ENCODE measurements at regions not wholly inside any gene's neighbourhood (a gene's known extent, or its start where the extent isn't known, plus 50 kb on each side); places are given as distances from the start of the nearest gene placed in this dataset.

DNA sequence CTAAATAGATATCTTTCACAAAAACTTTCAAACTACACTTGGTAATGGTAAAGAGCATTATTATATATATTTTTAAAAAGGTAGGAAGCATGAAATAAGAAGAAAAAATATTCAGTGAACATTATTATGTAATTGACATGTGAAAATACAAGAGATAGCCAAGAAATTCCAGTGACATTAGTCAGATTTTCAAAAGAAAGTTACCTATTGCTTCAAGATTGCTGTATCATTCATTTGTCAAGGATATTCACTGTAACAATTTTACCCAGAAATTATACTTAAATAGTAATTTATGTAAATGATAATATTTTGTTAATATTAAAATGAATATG, 350.2 kb downstream of the KIF2B start:
- FAIRE-seq (no peak), DNase-seq (ENCODE audit: low spot score) (no peak), ATAC-seq (no peak)
- Histone ChIP-seq H3K79me2 (ENCODE audit: insufficient read depth, low read length) (no peaks in the 10 kb centered on the region), H3K4me2 (ENCODE audit: low read depth, low read length) (no peak overlapping the region), H3K27ac (ENCODE audit: extremely low read length, insufficient read depth, low read length) (no peak overlapping the region), H3K27me3 (ENCODE audit: control insufficient read depth in 1 of 2, insufficient read depth in 2 of 2, low read length in 2 of 2) (no peaks in the 10 kb centered on the region), H3K36me3 (replicated peaks in 1 of 2; ENCODE audit: control insufficient read depth in 1 of 2, insufficient read depth in 2 of 2, low read length in 2 of 2) (no peaks in the 10 kb centered on the region), H3K9me3 (ENCODE audit: low read length) (peaks cover 3% of the 10 kb centered on the region; the same call in 1 of the 2 replicates), H3K4me3 (replicated peaks in 1 of 3; ENCODE audit: insufficient read depth in 1 of 3, low read depth in 2 of 3, low read length in 3 of 3) (no peak overlapping the region), H2AFZ (ENCODE audit: low read length) (no peak overlapping the region), H3K4me1 (ENCODE audit: insufficient read depth, low read length) (0 out of 2 replicates have a peak, but pooled peaks cover 9% of the 10 kb centered on the region), H3K9ac (ENCODE audit: insufficient read depth, low read depth, low read length) (no peak overlapping the region), H4K20me1 (ENCODE audit: insufficient read depth, low read length) (no peaks in the 10 kb centered on the region)
- ChIA-PET CTCF (ENCODE audit: low intra/inter-chr PET ratio, low total read pairs) (interaction anchor here (1.2 to 2.4 kb wide), 2 partner anchors 1141 to 1789 kb away, joined by 5 to 14 read pairs; no protein-coding TSS in a partner anchor), POLR2A (no interaction called here)
- TF ChIP-seq ZBTB8A (CRISPR knock-in tag; IDR thresholded peaks at IDR 0.05; ENCODE audit: borderline replicate concordance, low read depth) (no peak), ZNF564 (CRISPR knock-in tag; IDR thresholded peaks at IDR 0.05) (no peak), ZNF326 (CRISPR knock-in tag; IDR thresholded peaks at IDR 0.05; ENCODE audit: borderline replicate concordance) (no peak)
- TF ChIP-seq, protein P1, sequence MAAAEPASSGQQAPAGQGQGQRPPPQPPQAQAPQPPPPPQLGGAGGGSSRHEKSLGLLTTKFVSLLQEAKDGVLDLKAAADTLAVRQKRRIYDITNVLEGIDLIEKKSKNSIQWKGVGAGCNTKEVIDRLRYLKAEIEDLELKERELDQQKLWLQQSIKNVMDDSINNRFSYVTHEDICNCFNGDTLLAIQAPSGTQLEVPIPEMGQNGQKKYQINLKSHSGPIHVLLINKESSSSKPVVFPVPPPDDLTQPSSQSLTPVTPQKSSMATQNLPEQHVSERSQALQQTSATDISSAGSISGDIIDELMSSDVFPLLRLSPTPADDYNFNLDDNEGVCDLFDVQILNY (CRISPR knock-in tag; conservative IDR thresholded peaks at IDR 0.05), result no peak
- intact Hi-C loops (cut with micrococcal nuclease; ENCODE audit: unreplicated experiment), result loop anchor here (1.0 to 5.0 kb wide), 4 partner anchors 656 to 2001 kb away; no protein-coding TSS in a partner anchor
- in situ Hi-C loops (cut with HindIII; ENCODE audit: extremely low pct_ligation_motif_present, low pct_unique_long_range_greater_than_20kb), result loop anchor here (10.0 kb wide), 1 partner anchor 1138 kb away; no protein-coding TSS in a partner anchor
- no TSS peak for BruUV-seq (replicated peaks)

DNA sequence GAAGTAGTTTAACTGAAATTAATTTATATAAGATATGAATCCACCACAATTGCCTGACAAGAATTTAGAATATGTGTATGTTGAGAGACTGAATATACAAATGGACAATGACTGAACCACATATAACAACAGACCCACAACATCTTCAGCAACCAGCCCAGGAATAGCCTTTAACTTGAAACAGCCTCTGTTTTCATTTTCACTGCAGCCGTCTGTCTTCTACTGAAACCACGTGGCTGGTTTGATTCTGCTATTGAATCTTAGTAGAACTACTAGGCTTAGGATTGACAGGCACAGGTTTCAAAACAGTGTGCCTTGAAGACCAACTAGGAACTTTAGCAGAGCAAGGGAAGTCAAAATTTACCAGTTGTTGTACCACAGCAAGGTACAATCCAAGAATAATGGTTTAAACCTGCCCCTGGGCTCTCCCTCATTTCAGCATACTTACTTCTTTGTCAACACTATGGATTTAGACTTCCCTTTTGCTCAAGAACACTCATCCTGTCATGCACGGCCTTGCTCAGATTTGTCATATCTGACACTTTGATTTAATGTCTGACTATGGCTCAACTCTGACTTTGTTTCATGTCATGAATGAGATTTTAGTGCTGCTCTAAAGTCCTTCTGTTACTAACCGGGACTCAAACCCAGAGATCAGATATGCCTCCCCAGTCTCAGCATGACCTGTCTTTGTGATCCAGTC, 355.0 kb downstream of the KIF2B start:
- intact Hi-C loops (cut with micrococcal nuclease; ENCODE audit: unreplicated experiment), result no loop called here
- no peak overlapping the region for H3K9ac ChIP-seq (ENCODE audit: insufficient read depth, low read depth, low read length)
- H4K20me1 ChIP-seq (ENCODE audit: insufficient read depth, low read length), result no peaks in the 10 kb centered on the region
- no peak overlapping the region for H3K4me2 ChIP-seq (ENCODE audit: low read depth, low read length)
- in situ Hi-C loops (cut with HindIII; ENCODE audit: extremely low pct_ligation_motif_present, low pct_unique_long_range_greater_than_20kb), result loop anchor here (10.0 kb wide), 1 partner anchor 1143 kb away; no protein-coding TSS in a partner anchor
- no peaks in the 10 kb centered on the region for H3K79me2 ChIP-seq (ENCODE audit: insufficient read depth, low read length)
- H3K9me3 ChIP-seq (ENCODE audit: low read length), result peaks cover 17% of the 10 kb centered on the region; the same call in 1 of the 2 replicates
- no peak overlapping the region for H2AFZ ChIP-seq (ENCODE audit: low read length)
- H3K27ac ChIP-seq (ENCODE audit: extremely low read length, insufficient read depth, low read length), result no peak overlapping the region
- no peaks in the 10 kb centered on the region for H3K27me3 ChIP-seq (ENCODE audit: control insufficient read depth in 1 of 2, insufficient read depth in 2 of 2, low read length in 2 of 2)
- H3K4me3 ChIP-seq (replicated peaks in 1 of 3; ENCODE audit: insufficient read depth in 1 of 3, low read depth in 2 of 3, low read length in 3 of 3), result no peak overlapping the region
- no peak for FAIRE-seq
- 5% methylated on average over 4 of the region's 4 CpGs for WGBS (ENCODE audit: low lambda C conversion rate)
- CTCF ChIA-PET (ENCODE audit: low intra/inter-chr PET ratio, low total read pairs), result no interaction called here
- BruUV-seq (replicated peaks), result no TSS peak
- POLR2A ChIA-PET, result no interaction called here
- ATAC-seq, result no peak
- H3K36me3 ChIP-seq (replicated peaks in 1 of 2; ENCODE audit: control insufficient read depth in 1 of 2, insufficient read depth in 2 of 2, low read length in 2 of 2), result no peaks in the 10 kb centered on the region
- no peaks in the 10 kb centered on the region for H3K4me1 ChIP-seq (ENCODE audit: insufficient read depth, low read length)
- no peak for DNase-seq (ENCODE audit: low spot score)
- TF ChIP-seq ZFP36 (IDR thresholded peaks at IDR 0.05; ENCODE audit: borderline replicate concordance, low read depth, low read length, partially characterized antibody) (no peak), MBD4 (IDR thresholded peaks at IDR 0.05; ENCODE audit: borderline replicate concordance, low read length) (no peak), ZFP1 (CRISPR knock-in tag; IDR thresholded peaks at IDR 0.05) (no peak), ZEB1 (IDR thresholded peaks at IDR 0.05; ENCODE audit: insufficient replicate concordance, low read depth) (no peak), AGO2 (optimal IDR thresholded peaks at IDR 0.05; ENCODE audit: low read depth, low read length) (no peak), ZNF607 (CRISPR knock-in tag; IDR thresholded peaks at IDR 0.05; ENCODE audit: borderline replicate concordance) (no peak), ZNF274 (CRISPR knock-in tag; IDR thresholded peaks at IDR 0.05) (no peak)
- TF ChIP-seq, protein P2, sequence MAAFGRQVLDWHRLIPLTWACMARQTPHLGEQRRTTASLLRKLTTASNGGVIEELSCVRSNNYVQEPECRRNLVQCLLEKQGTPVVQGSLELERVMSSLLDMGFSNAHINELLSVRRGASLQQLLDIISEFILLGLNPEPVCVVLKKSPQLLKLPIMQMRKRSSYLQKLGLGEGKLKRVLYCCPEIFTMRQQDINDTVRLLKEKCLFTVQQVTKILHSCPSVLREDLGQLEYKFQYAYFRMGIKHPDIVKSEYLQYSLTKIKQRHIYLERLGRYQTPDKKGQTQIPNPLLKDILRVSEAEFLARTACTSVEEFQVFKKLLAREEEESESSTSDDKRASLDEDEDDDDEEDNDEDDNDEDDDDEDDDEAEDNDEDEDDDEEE (CRISPR knock-in tag; IDR thresholded peaks at IDR 0.05), result no peak
- TF ChIP-seq, protein P3, sequence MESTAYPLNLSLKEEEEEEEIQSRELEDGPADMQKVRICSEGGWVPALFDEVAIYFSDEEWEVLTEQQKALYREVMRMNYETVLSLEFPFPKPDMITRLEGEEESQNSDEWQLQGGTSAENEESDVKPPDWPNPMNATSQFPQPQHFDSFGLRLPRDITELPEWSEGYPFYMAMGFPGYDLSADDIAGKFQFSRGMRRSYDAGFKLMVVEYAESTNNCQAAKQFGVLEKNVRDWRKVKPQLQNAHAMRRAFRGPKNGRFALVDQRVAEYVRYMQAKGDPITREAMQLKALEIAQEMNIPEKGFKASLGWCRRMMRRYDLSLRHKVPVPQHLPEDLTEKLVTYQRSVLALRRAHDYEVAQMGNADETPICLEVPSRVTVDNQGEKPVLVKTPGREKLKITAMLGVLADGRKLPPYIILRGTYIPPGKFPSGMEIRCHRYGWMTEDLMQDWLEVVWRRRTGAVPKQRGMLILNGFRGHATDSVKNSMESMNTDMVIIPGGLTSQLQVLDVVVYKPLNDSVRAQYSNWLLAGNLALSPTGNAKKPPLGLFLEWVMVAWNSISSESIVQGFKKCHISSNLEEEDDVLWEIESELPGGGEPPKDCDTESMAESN (CRISPR knock-in tag; conservative IDR thresholded peaks at IDR 0.05), result no peak
- TF ChIP-seq, protein P4, sequence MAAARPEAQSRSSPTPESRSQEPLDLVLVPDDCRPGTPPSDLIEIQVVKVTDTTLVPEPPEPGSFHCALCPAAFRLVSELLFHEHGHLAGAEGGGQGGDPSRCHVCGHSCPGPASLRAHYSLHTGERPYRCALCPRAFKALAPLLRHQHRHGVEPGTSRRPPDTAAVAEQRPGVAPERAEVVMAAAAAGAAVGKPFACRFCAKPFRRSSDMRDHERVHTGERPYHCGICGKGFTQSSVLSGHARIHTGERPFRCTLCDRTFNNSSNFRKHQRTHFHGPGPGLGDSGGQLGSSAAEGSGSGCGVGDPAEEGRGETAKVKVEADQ (CRISPR knock-in tag; IDR thresholded peaks at IDR 0.05; ENCODE audit: borderline replicate concordance), result no peak
